ENCODE measurements at regions not wholly inside any gene's neighbourhood (a gene's known extent, or its start where the extent isn't known, plus 50 kb on each side); places are given as distances from the start of the nearest gene placed in this dataset.

DNA sequence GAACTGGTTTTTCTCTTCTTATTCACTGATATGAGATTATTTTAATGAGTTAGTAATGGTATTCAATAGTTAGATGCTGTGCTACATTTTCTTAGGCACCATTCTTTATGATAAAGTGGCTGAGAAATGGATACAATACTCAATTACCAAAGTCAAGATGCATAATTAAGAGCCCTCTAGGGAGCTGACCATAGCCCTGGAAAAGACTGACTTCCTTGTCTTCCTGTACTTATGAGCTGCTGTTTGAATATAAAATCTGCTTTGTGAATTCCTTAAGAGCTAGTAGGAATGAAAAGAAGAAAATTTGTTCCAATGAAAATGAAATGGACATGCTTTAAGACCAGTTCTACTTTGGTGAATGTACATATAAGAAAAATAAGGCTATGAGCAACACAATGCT lies 452.3 kb downstream of the KCNA4 start:
- TF ChIP-seq, protein P1, sequence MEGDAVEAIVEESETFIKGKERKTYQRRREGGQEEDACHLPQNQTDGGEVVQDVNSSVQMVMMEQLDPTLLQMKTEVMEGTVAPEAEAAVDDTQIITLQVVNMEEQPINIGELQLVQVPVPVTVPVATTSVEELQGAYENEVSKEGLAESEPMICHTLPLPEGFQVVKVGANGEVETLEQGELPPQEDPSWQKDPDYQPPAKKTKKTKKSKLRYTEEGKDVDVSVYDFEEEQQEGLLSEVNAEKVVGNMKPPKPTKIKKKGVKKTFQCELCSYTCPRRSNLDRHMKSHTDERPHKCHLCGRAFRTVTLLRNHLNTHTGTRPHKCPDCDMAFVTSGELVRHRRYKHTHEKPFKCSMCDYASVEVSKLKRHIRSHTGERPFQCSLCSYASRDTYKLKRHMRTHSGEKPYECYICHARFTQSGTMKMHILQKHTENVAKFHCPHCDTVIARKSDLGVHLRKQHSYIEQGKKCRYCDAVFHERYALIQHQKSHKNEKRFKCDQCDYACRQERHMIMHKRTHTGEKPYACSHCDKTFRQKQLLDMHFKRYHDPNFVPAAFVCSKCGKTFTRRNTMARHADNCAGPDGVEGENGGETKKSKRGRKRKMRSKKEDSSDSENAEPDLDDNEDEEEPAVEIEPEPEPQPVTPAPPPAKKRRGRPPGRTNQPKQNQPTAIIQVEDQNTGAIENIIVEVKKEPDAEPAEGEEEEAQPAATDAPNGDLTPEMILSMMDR (IDR thresholded peaks at IDR 0.05; ENCODE audit: insufficient read depth, missing control alignments): no peak
- no peak for DNase-seq (ENCODE audit: insufficient read length, low spot score)
- FAIRE-seq: no peak

- FAIRE-seq (peak; percentile 16), DNase-seq (ENCODE audit: insufficient read length, low spot score) (no peak)
- TF ChIP-seq, protein P1 (IDR thresholded peaks at IDR 0.05; ENCODE audit: insufficient read depth, missing control alignments): no peak
These were observed 454.6 kb downstream of the KCNA4 start for GRCh38 chr11:29562183-29562582.

DNA sequence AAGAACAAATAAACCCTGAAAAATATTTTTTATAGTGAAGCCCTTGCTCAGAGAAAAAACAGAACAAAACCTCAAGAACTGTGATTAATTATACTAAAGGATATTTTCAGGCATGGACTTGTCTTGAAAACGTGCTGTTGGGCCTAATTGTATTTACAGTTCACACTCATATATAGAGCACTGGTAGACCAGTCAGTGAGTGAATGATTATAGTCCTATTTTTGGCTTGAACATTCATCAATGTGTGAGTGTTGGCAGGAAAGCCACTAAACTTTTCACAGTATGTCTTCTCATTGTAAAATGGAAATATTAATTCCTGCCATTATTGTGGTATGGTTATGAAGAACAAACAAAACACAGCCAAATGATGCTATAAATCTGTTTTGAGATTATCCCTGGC lies 462.8 kb downstream of the KCNA4 start:
- TF ChIP-seq, protein P1 (IDR thresholded peaks at IDR 0.05; ENCODE audit: insufficient read depth, missing control alignments): no peak
- FAIRE-seq (no peak), DNase-seq (ENCODE audit: insufficient read length, low spot score) (no peak)

GRCh38 chr11:29538339-29539036 lies 478.3 kb downstream of the KCNA4 start:
- TF ChIP-seq, protein P1 (IDR thresholded peaks at IDR 0.05; ENCODE audit: insufficient read depth, missing control alignments): no peak
- DNase-seq (ENCODE audit: insufficient read length, low spot score) (no peak), FAIRE-seq (no peak)

- DNase-seq (ENCODE audit: insufficient read length, low spot score): no peak
- TF ChIP-seq, protein P1 (IDR thresholded peaks at IDR 0.05; ENCODE audit: insufficient read depth, missing control alignments): no peak
- no peak for FAIRE-seq
These were observed 482.0 kb downstream of the KCNA4 start for GRCh38 chr11:29534836-29535235.

- DNase-seq (ENCODE audit: insufficient read length, low spot score) (no peak), FAIRE-seq (no peak)
- TF ChIP-seq, protein P1 (IDR thresholded peaks at IDR 0.05; ENCODE audit: insufficient read depth, missing control alignments): no peak
These were observed 485.9 kb downstream of the KCNA4 start for GRCh38 chr11:29530961-29531360.

GRCh38 chr11:29527391-29527936 lies 489.4 kb downstream of the KCNA4 start:
- FAIRE-seq: no peak
- TF ChIP-seq, protein P1 (IDR thresholded peaks at IDR 0.05; ENCODE audit: insufficient read depth, missing control alignments): peak; percentile 5
- DNase-seq (ENCODE audit: insufficient read length, low spot score): no peak

Data from D721Med (cell line).